Activated T-helper 1 cell treated with anti-CD3 and anti-CD28 coated beads, Interleukin-12 subunit alpha, Interleukin-12 subunit beta, Interleukin-2, Interleukin-4 antibody, amounts not matched to agents 30 ng/mL and 10 ng/mL and 1 ng/mL, durations not matched to agents 14 hours and 24 hours and 36 hours (primary cell): ENCODE measurements at regions not wholly inside any gene's neighbourhood (a gene's known extent, or its start where the extent isn't known, plus 50 kb on each side); places are given as distances from the start of the nearest gene placed in this dataset.

Experiments
- DNase-seq: peaks from one replicate; pipeline ENCODE4 v3.0.0; 2021; ENCODE audit warnings: low spot score
- H3K27ac Mint-ChIP-seq: one replicate; pipeline ENCODE4 v1.8.0; 2021; ENCODE audit warnings: mild to moderate bottlenecking, mixed read lengths
- H3K27me3 Mint-ChIP-seq: one replicate; pipeline ENCODE4 v1.8.0; 2022; ENCODE audit warnings: mild to moderate bottlenecking, moderate library complexity, mixed read lengths; ENCODE audit not compliant: insufficient read depth
- H3K36me3 Mint-ChIP-seq: one replicate; pipeline ENCODE4 v1.8.0; 2021; ENCODE audit warnings: low read depth, mixed read lengths
- H3K4me1 Mint-ChIP-seq: one replicate; pipeline ENCODE4 v1.8.0; 2021; ENCODE audit warnings: low read depth, mixed read lengths
- H3K4me3 Mint-ChIP-seq: one replicate; pipeline ENCODE4 v1.8.0; 2021; ENCODE audit warnings: mild to moderate bottlenecking, moderate library complexity, mixed read lengths
- H3K9me3 Mint-ChIP-seq: one replicate; pipeline ENCODE4 v1.8.0; 2021; ENCODE audit warnings: mixed read lengths
- intact Hi-C: fragments of 100-400 bp; cut with micrococcal nuclease; formaldehyde crosslinking; loops from one replicate; pipeline ENCODE4 v1.15.1; 2024

GRCh38 chr11:86119077-86119476 is 50.2 kb upstream of the PICALM start:
- no peak for DNase-seq
- Mint-ChIP-seq H3K36me3 (no peaks in the 10 kb centered on the region), H3K4me1 (peaks cover 45% of the 10 kb centered on the region), H3K9me3 (no peaks in the 10 kb centered on the region), H3K27ac (no peak overlapping the region), H3K4me3 (no peak overlapping the region), H3K27me3 (no peaks in the 10 kb centered on the region)
- intact Hi-C loops: loop anchor here (5.0 kb wide), 7 partner anchors 52 to 367 kb away; partner anchors contain the start of gene PICALM
